NCI-H2029 (cell line): ENCODE measurements at regions not wholly inside any gene's neighbourhood (a gene's known extent, or its start where the extent isn't known, plus 50 kb on each side); places are given as distances from the start of the nearest gene placed in this dataset.
"Not testable (repeated sequence)": the region's sequence is repeated elsewhere in the genome, so short reads cannot be mapped to it uniquely, and the experiment has no call there.

Source experiments
- DNase-seq: peaks from one replicate; lab custom pipeline; 2025; lab: John Stamatoyannopoulos, UW

DNA sequence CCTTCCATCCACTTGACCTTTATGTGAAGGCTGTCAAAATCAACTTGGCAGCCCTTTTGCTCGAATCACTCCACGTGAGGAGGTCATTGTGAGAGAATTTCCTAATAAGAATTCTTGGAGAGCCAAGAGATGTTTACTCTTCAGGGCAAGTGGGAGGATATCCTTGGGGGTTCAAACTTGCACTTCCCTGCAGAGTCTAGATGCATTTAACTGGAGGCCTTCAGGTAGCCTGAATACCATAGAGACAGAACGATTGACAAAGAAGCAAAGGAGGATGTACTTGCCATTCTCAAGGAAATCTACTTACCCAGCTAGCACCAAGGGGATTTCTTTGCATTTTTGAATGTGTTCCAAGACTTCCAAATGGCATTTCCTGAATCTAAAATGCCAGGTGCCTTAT is 1702.6 kb upstream of the FLRT2 start:
- no peak for DNase-seq

GRCh38 chr14:83828406-83828805 is 1701.5 kb upstream of the FLRT2 start:
- no peak for DNase-seq

DNA sequence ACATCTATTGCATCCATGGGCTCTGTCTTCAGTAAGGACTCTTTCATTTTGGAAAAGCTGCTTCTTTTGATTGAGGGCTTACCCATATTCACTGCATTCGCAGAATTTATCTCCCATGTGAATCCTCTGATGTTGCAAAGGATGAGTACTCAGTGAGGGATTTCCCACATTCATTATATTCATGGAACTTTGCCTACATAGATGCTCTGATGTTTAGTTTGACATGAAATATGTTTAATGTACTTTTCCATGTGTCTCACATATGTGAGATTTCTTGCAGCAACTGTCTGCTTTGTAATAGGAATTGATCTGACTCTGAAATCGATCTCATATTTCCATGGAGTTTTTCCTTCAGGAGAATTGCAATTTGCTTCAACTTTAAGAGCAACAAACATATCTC is 1699.6 kb upstream of the FLRT2 start:
- DNase-seq, result no peak

- DNase-seq, result no peak
These were observed 1691.7 kb upstream of the FLRT2 start for GRCh38 chr14:83838226-83838625.

GRCh38 chr14:83842547-83842946 is 1687.4 kb upstream of the FLRT2 start:
- no peak for DNase-seq

GRCh38 chr14:83847102-83847501 is 1682.8 kb upstream of the FLRT2 start:
- no peak for DNase-seq

DNA sequence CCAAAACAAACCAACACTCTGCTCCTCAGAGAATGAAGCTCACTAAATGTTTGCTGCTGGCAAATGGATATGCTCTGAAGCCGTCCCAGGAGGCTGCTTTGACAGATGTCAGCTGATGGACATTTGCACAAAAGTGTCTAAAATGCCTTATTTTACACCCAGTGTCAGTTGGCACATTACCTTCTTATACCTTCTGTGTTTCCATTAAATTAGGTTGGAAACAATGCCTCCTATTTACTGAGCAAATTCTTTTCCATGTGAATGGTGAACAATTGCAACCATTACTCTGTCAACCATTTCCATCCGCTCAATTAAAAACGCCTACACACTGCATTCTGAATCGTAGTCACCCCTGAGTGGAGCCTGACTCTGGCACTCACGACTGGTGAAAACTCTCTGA is 1679.9 kb upstream of the FLRT2 start:
- DNase-seq, result no peak

- DNase-seq, result no peak
These were observed 1673.6 kb upstream of the FLRT2 start for GRCh38 chr14:83856334-83856733.

- DNase-seq, result no peak
These were observed 1669.3 kb upstream of the FLRT2 start for GRCh38 chr14:83860631-83861155.

- no peak for DNase-seq
These were observed 1666.7 kb upstream of the FLRT2 start for GRCh38 chr14:83863042-83863774.

DNA sequence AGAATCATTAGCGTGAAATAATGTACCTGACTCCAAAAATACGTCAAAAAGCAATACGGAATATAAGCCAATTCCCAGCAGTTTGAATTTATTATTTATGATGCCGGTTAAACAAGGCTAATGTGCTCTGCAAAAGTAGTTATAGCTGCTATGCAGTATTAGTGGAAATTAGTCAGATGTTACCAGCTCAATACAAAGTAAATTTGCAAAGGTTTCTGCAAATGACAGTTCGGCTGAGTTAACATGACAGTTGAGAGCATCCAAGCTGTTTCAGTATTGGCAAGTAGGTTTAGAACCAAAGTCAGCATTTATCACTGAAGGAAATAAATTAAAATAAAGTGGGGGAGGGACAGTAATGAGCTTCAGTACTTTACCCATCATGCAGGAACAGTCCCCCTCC is 1665.8 kb upstream of the FLRT2 start:
- DNase-seq, result no peak

GRCh38 chr14:83867566-83868225 is 1662.2 kb upstream of the FLRT2 start:
- no peak for DNase-seq

- DNase-seq, result no peak
These were observed 1659.2 kb upstream of the FLRT2 start for GRCh38 chr14:83870546-83871270.

- no peak for DNase-seq
These were observed 1656.3 kb upstream of the FLRT2 start for GRCh38 chr14:83873669-83874068.

DNA sequence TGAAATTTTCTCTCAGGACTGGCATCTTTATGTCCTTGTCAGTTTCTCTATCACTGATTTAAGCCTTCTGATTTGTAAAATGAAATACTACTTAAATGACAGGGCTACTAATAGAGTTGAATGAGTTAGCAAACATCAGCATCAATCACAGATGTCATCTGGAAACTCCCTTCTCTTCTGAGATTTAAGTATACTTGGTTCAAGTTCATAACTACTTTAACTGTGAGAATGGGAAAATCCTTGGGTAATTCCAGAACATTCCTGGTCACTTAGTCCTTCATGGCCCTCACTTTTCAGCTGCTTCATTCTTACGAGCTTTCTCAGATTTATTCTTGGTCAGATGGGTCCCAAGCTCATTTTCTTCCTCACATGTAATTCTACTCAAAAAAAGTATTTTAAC is 1655.3 kb upstream of the FLRT2 start:
- DNase-seq, result no peak

GRCh38 chr14:83883732-83884131 is 1646.2 kb upstream of the FLRT2 start:
- no peak for DNase-seq

DNA sequence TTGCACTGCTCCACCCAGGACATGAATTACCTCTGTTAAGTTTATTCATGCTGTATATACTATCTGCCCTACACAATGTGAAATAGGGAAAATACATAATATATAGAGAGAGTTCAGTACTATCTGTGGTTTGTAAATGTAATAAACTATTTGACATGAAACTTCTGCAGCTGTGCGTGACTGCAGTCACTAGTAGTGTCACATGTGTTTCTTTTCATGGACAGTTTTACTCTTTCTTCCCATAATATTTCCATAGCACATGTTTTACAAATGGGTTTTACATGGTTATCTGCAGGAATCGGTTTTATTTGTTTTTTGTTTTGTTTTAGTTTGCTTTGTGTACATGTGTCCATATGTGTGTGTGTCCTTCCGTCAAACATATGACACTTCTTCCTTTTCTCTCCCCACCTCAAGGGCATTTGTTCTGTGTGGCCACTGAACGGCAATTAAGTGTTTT is 1644.1 kb upstream of the FLRT2 start:
- no peak for DNase-seq

DNA sequence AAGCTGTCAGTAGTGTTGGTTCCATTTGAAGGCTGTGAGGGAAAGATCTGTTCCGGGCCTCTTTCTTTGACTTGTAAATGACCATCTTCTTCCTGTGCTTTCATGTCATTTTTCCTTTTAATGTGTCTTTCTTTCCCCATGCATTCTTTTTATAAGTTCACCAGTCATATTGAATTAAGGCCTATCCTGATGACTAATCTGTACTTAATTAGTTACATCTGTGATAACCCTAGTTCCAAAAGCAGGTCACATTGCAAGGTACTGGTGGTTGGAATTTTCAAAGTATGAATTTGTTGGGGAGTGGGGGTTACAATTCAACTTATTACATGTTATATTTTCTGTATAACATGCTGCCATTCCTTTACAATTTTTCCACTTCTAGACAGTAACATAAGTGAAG is 1642.1 kb upstream of the FLRT2 start:
- no peak for DNase-seq

DNA sequence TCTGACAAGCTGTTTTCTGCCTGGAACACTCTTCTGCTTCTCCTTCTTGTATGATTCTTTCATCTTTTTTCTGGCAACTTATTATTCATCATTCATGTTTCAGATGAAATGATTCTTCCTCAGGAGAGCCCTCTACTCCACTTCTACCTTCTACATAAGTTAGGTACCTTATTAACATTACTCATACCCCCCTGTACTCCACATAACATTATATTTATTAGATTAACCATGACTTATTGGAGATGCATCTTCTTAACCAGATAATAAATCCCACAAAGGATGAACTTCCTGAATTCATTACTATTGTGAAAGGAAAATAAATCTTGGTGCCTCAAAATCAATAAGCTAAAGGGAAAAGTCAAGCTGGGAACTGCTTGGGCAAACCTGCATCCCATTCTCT is 1636.5 kb upstream of the FLRT2 start:
- no peak for DNase-seq

DNA sequence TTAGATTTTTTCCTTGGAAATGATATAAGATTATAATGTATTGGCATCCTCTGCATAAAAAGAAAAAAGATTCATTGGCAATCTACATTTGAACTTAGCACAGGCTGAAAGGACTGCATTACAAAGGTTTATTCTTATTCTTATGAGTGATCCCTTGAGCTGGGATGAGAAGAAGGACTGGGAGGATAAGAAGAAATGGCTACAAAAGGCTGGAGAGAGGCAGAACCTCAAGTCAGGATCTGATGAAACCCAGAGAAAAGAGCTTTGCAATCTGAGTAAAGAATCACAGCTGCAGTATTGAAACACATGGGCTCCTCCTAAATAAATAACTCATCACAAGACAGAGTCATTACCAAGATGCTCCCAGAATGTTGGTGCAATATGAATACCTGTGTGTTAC is 1635.4 kb upstream of the FLRT2 start:
- no peak for DNase-seq

DNA sequence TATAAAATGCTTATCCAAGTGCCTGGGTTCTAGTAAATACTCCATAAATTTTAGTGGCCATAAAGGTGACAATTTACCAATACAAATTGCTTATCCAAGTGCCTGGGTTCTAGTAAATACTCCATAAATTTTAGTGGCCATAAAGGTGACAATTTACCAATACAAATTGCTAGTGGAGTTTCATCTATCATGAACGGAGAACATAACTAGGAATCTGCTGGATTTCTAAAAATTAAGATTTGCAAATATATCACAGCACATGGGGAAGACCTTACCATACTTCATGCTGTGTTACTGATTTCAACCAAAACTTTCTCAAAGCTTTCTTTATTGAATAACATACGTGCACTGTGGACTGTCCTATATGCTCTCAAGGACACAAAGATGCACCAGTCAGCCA is 1631.4 kb upstream of the FLRT2 start:
- not testable (repeated sequence) for DNase-seq

DNA sequence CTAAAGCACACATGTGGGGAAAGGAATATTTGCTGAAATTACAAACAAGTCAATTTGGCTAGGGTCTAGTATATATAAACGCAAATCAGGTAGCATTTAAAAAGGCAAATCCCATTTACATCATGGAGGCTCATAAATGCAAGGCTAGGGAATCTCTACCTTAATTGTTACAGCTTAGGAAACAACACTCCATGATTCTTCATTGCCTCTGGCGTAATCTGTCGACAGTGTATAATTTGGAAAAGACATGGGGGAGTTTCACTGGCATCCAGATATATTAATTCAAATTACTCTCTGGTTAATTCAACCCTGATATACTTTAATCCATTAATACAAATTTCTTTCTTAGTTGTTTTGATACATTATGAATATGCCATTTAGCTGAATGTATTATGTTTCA is 1630.2 kb upstream of the FLRT2 start:
- DNase-seq, result no peak

DNA sequence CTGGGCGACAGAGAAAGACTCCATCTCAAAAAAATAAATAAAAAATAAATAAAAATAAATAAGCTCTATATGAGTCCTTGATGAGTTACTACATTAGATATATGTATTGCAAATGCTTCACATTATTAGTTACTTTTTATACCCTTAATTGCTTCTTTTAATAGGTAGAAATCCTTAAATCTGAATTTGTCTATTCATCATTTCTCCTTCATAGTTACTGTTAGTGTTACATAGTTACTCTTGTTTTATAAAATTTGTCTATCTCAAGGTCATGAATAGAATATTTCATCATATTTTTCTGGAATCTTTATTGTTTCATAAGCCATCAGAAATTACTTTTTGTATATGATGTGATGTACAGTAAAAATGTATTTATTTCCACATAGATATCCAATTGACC is 1624.8 kb upstream of the FLRT2 start:
- no peak for DNase-seq
